GM21423 (cell line): ENCODE measurements at regions not wholly inside any gene's neighbourhood (a gene's known extent, or its start where the extent isn't known, plus 50 kb on each side); places are given as distances from the start of the nearest gene placed in this dataset.

ENCODE experiments used
- ATAC-seq: cut with Tn5 transposase; IDR thresholded peaks from one replicate; pipeline ENCODE4 v1.9.1; 2021; ENCODE audit warnings: mild to moderate bottlenecking, moderate library complexity; ENCODE audit not compliant: unreplicated experiment

DNA sequence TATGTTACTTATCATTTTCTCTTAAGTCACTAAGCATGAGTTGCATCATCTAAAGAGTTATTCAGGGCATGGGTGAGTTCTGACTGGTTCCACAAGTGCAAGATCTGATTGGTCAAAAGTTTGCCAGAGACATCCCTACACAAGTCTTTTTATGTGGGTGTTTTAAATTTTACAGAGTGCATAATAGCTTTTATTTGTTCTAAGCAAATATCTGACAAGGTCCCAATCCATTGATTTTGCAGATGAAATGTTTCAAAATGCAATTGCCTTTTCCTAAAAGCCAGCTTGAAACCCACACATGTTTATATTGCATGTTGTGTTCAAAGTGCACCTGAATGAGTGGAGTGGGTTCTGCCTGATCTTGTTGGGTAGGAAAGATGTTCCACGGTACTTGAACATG lies 101.7 kb upstream of the PAX6 start:
- no peak for ATAC-seq

DNA sequence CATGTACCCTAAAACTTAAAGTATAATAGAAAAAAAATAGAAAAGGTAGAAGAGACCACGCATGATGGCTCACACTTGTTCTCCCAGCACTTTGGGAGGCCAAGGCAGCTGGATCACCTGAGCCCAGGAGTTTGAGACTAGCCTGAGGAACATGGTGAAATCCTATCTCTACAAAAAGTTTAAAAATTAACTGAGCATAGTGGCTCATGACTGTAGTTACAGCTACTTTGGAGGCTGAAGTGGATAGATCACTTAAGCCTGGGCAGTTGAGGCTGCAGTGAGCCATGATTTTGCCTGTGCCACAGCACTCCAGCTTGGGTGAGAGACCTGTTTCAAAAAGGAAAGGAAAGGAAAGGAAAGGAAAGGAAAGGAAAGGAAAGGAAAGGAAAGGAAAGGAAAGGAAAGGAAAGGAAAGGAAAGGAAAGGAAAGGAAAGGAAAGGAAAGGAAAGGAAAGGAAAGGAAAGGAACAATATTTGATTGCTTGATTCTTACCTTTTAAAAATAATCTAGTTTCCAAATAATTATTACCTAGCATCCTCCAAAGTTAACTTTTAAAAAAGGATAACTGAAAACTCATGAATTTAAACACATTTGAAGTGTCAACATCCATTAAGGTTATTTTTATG lies 99.9 kb upstream of the PAX6 start:
- ATAC-seq, result no peak

DNA sequence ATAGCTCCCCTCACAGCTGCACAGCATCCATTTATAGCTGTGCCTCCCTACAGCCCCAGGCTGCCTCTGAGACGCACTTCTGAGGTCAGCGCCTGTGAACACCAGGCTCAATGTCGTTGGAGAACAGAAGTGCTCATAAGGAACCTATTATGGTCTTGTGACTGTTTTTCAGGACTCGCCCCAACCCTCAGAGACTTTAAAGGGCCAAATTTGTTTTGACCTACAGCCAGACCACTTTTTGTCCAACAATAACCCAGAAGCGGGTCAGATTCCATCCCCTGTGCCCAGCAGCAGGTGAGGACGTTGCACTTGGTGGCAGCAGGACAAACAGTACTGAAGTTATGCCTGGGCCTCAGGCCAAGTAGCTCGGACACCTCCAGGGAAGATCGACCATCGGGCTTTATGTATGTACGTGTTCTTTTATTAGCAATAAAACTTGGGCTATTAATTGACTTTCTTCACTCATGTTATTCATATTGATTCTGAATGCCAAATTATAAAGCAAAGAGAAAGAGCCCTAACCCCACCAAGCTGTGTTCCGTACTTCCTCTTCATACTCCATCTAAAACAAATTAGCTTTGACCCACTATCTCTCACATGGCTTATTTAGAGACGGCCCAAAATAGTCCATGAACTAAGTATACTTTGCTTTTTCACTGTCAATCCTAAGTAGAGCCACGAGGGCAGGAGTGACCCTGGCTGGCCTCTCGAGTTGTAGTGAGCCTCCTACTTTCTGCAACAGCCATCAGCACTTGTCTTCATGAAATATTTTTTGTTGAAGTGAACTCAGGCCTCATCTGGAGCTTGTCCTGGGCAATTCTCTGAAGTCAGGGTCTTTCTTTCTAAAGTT lies 92.3 kb upstream of the PAX6 start:
- no peak for ATAC-seq

DNA sequence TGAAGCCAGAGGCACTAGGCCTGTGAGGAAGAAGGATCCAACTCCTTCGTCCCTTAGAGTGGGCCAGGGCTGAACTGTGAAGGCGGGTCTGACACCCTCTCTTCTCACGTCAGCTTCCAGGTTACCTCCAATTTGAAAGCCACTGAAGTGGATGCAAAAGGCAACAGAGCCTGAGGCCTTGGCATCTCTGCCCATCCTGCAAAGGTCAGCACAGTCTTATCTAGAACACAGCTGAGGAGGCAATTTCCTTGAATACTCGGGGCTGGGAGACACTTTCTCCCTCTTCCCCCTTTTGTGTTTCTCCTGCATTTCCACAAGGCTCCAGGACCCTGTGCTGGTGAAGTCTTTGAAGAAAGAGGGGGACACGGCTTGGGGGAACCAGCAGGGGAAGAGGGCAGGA lies 91.6 kb upstream of the PAX6 start:
- no peak for ATAC-seq

DNA sequence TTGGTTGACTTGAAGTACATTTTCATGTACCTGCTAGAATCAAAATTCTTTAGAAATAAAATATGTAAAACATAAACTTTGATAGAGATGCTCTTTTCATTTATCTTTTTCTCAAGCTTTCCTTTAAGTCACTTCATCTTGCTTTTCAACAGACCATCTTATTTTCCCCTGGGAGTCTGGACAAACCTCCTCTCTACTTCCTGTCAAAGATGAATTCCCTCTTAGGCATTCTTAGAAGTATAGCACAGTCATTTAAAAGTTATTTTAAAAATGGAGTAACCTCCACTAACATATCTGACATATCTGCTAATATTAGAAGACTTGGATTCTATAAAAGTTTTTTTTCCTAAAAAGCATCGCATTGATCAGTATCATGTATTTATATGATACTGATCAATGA lies 84.8 kb upstream of the PAX6 start:
- no peak for ATAC-seq

DNA sequence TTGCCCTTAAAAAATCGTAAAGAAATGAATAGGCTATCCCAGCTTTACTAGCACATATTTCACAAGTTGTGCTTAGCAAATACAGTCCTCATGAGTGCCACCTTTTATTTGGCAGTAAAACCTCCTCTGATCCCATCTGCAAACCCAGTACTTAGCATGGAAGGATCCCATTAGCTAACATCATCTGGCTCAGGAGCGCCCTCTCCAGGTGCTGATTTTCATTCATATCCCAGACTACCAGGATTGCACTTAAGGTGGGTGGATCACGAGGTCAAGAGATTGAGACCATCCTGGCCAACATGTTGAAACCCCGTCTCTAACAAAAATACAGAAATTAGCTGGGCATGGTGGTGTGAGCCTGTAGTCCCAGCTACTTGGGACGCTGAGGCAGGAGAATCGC lies 76.1 kb upstream of the PAX6 start:
- no peak for ATAC-seq

DNA sequence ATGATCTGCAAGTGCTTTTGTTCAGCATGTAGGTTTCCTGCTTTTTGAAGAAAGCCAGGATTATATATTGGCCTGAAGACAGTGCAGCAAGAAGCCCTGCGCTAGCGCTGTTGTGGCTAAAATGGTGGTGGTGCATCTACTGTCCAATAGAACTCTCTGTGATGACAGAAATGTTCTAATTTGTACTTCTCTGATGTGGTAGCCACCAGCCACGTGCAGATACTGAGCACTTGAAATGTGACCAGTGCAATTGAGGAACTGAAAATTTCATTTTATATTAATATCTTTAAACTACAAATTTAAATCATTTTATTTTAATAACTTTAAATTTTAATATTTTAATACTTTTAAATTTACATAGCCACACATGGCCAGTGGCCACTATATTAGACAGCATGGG lies 73.0 kb upstream of the PAX6 start:
- no peak for ATAC-seq

DNA sequence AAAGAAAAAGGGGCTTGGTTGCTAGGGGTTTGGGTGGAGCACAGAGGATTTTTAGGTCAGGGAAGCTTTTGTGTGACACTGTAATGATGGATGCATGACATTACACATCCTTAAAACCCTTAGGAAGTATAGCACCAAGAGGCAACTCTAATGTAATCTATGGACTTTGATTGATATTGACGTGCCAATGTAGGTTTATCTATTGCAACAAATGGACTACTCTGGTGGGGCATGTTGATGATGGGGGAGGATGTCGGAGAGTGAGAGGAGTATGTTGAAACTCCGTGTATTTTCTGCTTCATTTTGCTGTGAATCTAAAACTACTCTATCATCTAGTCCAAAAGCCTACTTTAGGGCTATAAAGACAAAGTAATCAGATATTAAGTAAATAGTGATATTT lies 72.3 kb upstream of the PAX6 start:
- ATAC-seq, result no peak

DNA sequence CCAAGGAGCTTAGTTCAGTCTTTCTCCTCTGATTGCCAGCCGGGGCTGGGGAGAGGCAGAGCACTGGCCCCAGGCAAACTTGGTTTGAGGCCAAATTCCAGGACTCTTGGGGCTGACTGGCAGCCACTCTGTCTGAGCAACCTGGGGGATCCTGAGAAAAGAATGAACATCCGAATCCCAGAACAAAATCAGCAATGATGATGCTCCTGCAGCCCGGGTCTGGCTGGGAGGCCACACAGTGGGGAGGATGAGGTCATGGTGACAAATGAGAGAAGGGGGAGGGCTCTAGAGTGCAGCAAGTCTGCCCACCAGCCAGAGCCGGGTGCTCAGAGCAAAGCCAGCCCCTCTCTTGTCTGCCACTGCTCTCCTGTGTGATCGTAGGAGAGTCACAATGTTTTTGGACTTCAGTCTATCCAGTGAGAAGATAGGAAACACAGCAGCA lies 71.8 kb upstream of the PAX6 start:
- no peak for ATAC-seq

DNA sequence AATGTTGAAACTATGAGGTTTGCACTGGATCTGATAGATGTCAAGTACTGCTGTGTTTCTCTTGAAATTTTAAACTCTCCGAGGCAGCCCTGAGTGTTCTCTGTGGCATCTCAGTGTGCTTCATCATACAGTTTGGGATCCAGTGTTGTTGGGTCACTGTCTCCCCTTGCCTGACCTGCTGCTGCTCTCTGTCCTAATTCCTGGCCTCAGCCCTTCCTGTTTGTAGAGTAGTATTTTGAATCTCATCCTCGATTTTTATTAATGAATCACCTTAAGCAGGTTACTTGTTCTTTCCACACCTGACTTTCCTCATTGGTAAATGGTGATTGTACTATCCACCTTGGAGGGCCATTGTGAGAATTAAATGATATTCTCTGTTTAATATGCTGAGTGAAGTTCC lies 70.7 kb upstream of the PAX6 start:
- no peak for ATAC-seq

DNA sequence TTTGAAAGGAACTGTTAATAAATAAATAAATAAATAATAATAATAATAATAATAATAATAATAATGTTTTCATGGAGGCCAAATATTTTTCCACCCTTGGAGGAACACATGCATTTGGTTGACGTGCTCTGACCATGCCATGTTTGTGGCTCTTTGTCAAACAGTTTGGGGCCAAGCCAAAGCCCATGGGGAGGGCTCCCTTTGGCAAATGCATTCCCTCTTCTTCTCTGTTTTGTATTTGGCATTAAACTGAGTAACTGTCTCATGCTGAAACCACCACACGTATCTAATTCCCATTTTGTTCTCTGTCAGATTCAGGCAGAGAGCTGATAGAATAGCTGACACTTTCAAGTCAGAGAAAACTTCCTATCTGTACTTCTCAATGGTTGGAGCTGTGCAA lies 68.6 kb upstream of the PAX6 start:
- no peak for ATAC-seq

DNA sequence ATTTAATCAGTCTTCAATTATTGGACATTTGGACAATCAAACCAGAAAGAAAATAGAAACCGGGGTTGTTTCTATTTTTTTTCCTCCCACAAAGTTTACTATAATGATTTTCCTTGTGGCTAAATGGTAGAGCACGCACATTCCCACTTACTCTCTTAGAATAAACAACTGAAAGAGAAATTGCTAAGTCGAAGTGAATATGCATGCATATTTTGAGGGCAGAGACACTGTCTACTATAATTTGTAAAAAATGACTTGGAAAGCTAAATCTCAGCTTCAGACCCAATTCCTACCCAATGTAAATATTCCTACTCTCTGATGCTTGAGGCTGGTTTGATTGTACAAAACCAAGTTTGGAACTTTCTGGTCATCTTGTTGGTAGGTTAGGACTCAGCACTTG lies 66.7 kb upstream of the PAX6 start:
- ATAC-seq, result no peak

DNA sequence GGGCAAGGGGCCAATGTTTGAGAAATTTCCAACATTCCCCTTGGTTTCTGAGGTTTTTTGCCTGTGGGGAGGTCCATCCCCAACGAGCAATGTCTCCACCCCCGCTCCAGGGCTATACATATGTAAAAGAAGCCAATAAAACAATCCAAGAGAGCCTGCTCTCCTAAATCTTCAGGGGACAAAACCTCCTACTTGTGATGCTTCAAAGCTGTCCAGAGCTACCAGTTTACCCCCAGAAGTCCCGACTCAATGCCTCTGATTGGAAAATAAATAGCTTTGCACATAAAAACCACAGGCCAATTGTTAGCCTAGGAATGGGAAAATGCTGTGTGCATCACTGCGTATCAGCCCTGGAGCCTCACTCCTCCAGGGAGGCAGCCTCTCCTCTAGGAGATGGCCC lies 66.0 kb upstream of the PAX6 start:
- ATAC-seq, result no peak

DNA sequence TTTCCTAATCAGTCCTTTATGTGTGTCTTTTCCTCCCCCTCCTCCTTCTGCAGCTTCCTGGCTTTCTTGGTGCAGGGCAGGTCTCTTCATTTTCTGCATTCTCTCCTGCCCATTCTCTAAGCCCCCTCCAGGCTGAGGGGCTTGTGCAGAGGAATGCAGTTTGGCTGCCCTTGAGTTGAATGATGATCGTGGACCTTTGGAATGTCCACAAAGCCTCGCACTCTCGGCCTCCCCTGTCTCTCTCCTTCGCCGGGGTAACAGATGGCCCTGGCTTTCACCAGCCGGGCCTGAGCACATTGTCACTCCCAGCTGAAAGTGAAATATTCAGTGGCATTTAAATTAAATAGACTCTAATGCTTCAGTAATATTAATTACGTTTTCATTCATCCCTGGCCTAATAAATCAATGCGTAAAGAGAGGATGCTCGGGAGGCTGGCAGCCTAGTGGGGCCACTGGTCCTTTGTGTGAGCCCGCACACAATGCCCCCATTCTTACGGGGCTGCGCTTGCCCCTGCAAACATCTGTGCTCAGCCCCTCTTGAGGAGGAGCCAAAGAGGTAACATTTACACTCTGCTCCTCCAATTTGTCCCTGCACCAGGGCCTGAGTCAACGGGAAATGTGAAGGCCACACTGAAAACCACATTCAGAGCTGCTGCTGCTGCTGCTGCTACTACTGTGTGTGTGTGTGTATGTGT lies 64.9 kb upstream of the PAX6 start:
- no peak for ATAC-seq

DNA sequence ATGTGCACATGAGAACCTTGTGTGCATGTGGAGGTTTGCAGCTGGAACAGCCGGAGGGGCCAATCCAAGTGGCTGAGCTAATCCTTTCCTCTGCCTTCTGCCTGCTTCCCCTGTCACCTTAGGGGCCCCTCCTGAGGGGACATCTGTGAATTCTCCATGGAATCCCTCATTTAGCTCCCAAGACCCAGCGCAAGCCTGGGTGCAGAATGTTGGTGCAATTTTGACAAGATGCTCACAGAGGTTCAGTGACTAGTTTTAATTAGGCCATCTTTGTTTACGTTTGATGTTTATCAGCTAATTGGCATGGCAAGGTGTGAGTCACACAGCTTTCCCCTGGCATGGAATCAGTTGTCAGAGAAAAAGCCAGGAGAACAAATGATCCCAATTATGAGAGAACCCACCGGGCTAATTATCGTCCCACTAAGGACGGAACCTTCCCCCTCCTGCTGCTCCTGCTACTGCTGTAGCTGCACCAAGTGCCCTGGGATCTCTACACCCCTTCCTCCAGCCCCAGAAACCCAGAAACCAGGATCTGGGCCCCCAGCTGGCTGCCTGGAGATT lies 63.6 kb upstream of the PAX6 start:
- ATAC-seq, result no peak

DNA sequence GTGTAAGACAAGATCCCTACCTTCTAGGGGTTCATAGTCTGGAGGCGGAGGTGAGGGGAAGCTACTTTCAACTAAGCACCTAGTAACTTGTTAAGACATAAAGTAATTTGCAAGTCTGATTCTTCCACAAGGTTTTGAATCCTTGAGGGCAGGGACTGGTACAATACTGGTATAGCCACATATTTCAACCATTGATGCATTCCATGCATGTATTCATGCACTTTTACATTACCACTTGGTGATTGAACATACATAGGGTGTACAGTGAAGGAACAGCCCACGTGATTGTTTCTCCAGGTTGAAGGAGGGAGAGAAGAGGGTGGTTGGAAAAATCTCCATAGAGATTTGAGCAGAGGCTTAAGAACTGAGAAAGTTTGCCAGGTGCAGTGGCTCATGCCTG lies 62.0 kb upstream of the PAX6 start:
- no peak for ATAC-seq

DNA sequence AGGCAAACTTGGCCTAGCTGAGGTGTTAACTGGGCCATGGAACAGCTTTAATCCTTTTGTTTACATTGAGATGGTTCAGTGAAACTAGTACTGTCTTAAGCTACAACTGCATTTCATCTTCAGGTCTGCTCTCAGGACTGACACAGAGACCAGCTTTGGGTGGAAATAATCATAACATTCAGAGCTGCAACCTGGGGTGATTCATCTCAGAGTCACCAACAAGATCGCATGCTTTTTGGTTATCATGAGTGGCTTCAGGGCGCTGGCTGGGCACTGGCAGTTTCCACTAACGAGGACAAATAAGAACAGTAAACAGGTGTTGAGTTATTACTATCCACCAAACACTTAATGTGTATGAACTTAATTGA lies 60.9 kb upstream of the PAX6 start:
- ATAC-seq, result no peak

DNA sequence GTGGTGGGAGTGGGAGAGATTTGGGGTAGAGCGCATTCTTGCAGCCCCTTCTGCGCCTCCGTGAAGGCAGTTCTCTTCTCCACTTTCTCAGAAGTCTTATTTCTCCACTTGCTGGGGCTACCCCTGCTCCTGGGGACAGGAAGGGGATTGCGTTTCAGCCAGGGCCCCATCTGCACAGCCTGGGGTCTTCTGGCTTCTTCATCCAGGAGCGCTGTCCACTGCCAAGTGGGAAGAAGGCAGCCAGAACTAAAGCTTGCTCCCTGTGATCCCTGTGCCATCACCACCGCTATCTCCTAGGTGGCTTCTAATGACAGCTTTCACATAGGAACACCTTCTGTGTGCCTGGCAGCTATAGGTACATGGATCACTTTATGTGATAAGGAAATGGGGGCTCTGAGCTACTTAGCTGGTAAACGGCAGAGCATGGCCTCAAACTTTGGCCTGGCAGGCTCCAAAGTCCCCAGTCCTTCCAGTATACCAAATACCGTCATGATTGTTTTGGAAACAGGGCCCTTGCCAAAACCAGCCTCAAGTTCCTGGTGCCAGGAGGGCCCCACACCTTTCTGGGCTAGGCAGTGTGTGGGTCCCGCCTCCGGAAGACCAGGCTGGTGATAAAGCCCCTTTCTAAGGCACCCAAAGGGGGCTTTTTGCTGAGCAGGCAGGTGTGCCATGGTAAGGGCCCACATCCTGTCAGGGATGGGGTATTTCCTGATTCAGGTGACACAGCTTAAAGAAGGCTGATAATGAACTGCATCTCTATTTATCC lies 60.4 kb upstream of the PAX6 start:
- no peak for ATAC-seq

DNA sequence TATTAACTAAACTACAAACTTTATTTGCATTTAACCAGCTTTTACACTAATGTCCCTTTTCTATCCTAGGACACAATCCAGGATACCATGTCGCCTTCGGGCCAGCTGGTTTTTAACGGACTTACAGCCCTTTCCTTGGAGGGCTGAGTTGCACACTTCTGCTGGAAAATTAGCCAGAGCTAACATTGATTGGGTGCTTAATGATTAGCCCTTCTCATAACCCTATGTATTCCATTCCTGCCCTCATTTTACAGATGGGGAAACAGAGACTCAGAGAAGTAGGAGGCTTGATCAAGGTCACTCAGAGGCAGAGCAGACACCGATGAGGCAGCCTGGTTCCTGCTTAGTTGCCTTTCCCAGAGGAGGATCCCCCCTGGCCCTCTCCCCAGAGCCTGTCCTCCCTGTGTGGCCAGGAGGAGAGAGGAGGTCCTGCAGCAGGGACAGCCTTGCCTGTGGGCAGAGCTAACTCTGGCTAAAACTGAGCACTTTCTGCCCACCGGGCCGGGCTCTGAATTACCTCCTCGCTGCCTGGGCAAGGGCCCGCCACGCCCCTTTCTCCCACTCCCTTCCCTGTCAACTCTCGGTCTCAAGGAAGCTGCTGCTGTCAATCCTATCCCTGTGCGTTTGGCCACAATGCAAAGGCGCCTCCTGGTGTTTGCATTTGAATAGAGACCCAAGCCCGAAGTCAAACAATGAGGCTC lies 59.6 kb upstream of the PAX6 start:
- no peak for ATAC-seq

DNA sequence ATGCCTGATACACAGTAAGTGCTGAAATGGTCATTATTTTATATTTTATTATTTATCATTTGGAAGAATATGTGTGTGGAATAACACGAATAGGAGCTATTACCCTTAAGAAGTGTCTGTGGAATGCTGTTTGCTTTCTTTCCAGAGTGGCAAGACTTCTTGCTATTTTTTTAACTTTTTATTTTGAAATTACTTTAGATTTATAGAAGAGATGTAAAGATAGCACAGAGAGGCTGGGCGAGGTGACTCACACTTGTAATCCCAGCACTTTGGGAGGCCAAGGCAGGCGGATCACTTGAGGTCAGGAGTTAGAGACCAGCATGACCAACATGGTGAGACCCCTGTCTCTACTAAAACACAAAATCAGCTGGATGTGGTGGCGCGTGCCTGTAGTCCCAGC lies 58.9 kb upstream of the PAX6 start:
- ATAC-seq, result no peak
